Calu3 (cell line): ENCODE measurements at regions not wholly inside any gene's neighbourhood (a gene's known extent, or its start where the extent isn't known, plus 50 kb on each side); places are given as distances from the start of the nearest gene placed in this dataset.

Source experiments
- BruUV-seq: library from RNA; stranded (reverse); fragments of 400-500 nt; replicated peaks from 2 replicates; lab custom pipeline; 2021; lab: Mats Ljungman, UMichigan
- CTCF ChIA-PET: fragments of 300-600 bp; sonication (Branson Sonifier 250); formaldehyde crosslinking; loops from one replicate; lab custom pipeline; 2022; ENCODE audit warnings: antibody characterized with exemption; lab: Charles Lee
- DNase-seq: peaks from one replicate; pipeline ENCODE4 v3.0.0; 2022
- H3K27ac Mint-ChIP-seq: one replicate; pipeline ENCODE4 v1.8.0; 2022; ENCODE audit warnings: mixed read lengths; ENCODE audit not compliant: unreplicated experiment
- H3K27me3 Mint-ChIP-seq: one replicate; pipeline ENCODE4 v1.8.0; 2022; ENCODE audit warnings: mixed read lengths; ENCODE audit not compliant: unreplicated experiment
- H3K36me3 Mint-ChIP-seq: one replicate; pipeline ENCODE4 v1.8.0; 2022; ENCODE audit warnings: mild to moderate bottlenecking, moderate library complexity, mixed read lengths; ENCODE audit not compliant: insufficient read depth, unreplicated experiment
- H3K4me1 Mint-ChIP-seq: one replicate; pipeline ENCODE4 v1.8.0; 2022; ENCODE audit warnings: mild to moderate bottlenecking, low read depth, mixed read lengths; ENCODE audit not compliant: unreplicated experiment
- H3K4me3 Mint-ChIP-seq: one replicate; pipeline ENCODE4 v1.8.0; 2022; ENCODE audit warnings: mild to moderate bottlenecking, low read depth, moderate library complexity, mixed read lengths; ENCODE audit not compliant: unreplicated experiment
- H3K9me3 Mint-ChIP-seq: one replicate; pipeline ENCODE4 v1.8.0; 2022; ENCODE audit warnings: low read depth, mixed read lengths; ENCODE audit not compliant: unreplicated experiment
- intact Hi-C: fragments of 100-400 bp; cut with micrococcal nuclease; formaldehyde crosslinking; loops from one replicate; pipeline ENCODE4 v1.10.0; 2022; ENCODE audit not compliant: unreplicated experiment
- TF ChIP-seq, protein P1 (sequence below): fragments of 200-600 bp; IDR thresholded peaks from one replicate; pipeline ENCODE4 v1.8.0; 2022; ENCODE audit warnings: antibody characterized with exemption; ENCODE audit not compliant: unreplicated experiment

DNA sequence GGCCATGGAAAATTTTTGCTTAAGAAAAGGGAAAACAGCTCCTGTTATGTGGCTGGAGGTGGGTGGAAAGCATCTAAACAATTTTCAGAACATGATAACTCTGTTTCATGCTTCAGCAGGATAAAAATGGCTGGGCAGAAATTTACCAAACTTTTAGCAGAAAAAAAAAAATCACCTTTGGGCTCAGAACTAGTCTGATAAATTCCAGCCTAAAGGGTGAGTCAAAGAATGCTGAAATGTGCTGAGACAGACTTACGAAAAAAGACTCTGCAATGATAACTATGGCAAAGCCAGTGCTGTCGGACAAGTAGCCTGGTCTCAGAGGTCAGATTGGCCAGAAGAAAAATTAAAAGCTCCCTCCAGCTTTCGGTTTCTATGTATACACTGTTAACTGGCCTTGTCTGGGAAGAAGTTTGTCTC is 123.6 kb downstream of the LRATD1 start:
- Mint-ChIP-seq H3K36me3 (no peaks in the 10 kb centered on the region), H3K27ac (no peak overlapping the region), H3K9me3 (peaks cover 3% of the 10 kb centered on the region), H3K4me3 (no peak overlapping the region), H3K27me3 (no peaks in the 10 kb centered on the region), H3K4me1 (no peaks in the 10 kb centered on the region)
- CTCF ChIA-PET, result interaction anchor here (0.6 kb wide), 1 partner anchor 109 kb away, joined by 4 read pairs; no protein-coding TSS in a partner anchor
- BruUV-seq, result no TSS peak
- DNase-seq, result no peak
- TF ChIP-seq, protein P1, sequence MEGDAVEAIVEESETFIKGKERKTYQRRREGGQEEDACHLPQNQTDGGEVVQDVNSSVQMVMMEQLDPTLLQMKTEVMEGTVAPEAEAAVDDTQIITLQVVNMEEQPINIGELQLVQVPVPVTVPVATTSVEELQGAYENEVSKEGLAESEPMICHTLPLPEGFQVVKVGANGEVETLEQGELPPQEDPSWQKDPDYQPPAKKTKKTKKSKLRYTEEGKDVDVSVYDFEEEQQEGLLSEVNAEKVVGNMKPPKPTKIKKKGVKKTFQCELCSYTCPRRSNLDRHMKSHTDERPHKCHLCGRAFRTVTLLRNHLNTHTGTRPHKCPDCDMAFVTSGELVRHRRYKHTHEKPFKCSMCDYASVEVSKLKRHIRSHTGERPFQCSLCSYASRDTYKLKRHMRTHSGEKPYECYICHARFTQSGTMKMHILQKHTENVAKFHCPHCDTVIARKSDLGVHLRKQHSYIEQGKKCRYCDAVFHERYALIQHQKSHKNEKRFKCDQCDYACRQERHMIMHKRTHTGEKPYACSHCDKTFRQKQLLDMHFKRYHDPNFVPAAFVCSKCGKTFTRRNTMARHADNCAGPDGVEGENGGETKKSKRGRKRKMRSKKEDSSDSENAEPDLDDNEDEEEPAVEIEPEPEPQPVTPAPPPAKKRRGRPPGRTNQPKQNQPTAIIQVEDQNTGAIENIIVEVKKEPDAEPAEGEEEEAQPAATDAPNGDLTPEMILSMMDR, result no peak
- intact Hi-C loops, result no loop called here

DNA sequence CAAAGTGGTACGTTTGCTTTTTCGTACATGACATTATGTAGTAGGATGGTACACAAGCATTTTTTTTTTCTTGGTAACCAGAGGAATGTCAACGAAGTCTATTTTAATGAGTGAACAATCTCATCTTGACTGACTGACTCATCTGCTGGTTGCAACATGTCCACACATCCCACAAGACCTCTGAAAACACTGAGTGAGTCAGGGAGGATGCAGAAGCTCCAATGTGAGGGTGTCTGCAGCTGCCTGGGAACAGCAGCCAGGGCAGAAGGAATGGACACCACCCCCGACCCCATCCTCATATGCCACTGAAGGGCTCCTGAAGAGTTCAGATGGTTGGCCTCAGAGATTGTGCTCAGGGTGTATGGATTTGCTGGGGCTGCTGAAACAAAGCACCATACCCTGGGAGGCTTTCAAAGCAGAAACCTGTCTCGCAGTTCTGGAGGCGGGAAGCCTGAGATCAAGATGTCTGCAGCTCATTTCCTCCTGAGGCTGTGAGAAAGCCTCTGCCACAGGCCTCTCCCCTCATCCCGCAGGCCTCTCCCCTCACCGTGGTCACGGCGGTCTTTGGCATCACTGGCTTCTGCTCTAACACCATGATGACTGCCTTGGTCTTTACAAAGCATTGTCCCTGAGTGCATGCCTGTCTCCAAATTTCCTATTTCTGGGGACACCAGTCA is 124.6 kb downstream of the LRATD1 start:
- Mint-ChIP-seq H3K9me3 (peaks cover 3% of the 10 kb centered on the region), H3K27me3 (no peaks in the 10 kb centered on the region), H3K27ac (no peak overlapping the region), H3K36me3 (no peaks in the 10 kb centered on the region), H3K4me3 (no peak overlapping the region), H3K4me1 (no peaks in the 10 kb centered on the region)
- CTCF ChIA-PET, result interaction anchor here (0.7 kb wide), 1 partner anchor 121 kb away, joined by 3 read pairs; no protein-coding TSS in a partner anchor
- no TSS peak for BruUV-seq
- TF ChIP-seq, protein P1, result no peak
- peak; percentile 8 for DNase-seq
- intact Hi-C loops, result no loop called here

DNA sequence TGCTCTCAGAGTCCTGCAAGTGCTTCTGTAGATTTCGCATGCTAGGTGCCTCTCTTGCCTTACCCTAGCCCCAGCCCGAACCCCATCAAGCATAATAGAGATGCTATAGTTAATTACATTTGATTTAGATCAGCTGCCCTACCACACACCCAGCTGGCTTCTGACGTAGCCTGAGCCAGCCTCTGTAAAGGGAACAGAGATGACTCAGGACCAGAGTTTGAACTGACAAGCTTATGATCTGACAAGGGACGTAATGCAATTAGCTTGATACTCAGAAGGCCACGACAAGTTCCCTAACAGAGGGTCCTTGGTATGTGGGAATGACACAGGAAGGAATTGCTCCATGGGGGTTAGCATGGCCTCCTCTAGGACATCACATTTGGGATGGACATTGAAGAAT is 126.6 kb downstream of the LRATD1 start:
- TF ChIP-seq, protein P1, result no peak
- CTCF ChIA-PET, result no interaction called here
- intact Hi-C loops, result no loop called here
- Mint-ChIP-seq H3K4me3 (no peak overlapping the region), H3K9me3 (peaks cover 6% of the 10 kb centered on the region), H3K27me3 (no peaks in the 10 kb centered on the region), H3K36me3 (no peaks in the 10 kb centered on the region), H3K4me1 (no peaks in the 10 kb centered on the region), H3K27ac (no peak overlapping the region)
- no TSS peak for BruUV-seq
- DNase-seq, result no peak

DNA sequence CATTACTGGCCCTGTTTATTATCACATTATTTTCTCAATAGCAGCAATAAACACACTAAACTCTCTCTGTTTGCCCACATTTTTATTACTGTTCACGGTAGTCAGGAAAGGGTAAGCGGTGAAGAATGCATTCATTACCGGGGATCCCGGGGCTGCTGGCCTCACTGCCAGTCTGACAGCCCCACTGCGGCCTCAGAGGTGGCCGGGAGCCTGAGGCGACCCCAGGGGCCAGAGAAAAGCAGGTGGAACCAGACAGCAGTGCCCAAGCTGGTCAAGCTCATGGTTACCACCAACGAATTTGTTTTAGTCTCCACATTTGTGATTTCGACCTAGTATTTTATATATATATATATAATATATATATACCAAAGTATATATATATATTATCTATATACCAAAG is 127.7 kb downstream of the LRATD1 start:
- H3K27ac Mint-ChIP-seq, result no peak overlapping the region
- H3K27me3 Mint-ChIP-seq, result no peaks in the 10 kb centered on the region
- no peak overlapping the region for H3K4me3 Mint-ChIP-seq
- CTCF ChIA-PET, result no interaction called here
- TF ChIP-seq, protein P1, result no peak
- peaks cover 4% of the 10 kb centered on the region for H3K9me3 Mint-ChIP-seq
- DNase-seq, result no peak
- intact Hi-C loops, result no loop called here
- BruUV-seq, result no TSS peak
- H3K4me1 Mint-ChIP-seq, result no peaks in the 10 kb centered on the region
- no peaks in the 10 kb centered on the region for H3K36me3 Mint-ChIP-seq
